Panc1 (cell line): ENCODE measurements at regions not wholly inside any gene's neighbourhood (a gene's known extent, or its start where the extent isn't known, plus 50 kb on each side); places are given as distances from the start of the nearest gene placed in this dataset.

Experiments
- ATAC-seq: fragments of 200-7000 bp; cut with Tn5 transposase; 2 replicates; pipeline ENCODE4 v1.9.1; 2020; ENCODE audit warnings: mild to moderate bottlenecking, moderate library complexity
- BruUV-seq: library from RNA; stranded (reverse); fragments of 400-500 nt; replicated peaks from 2 replicates; lab custom pipeline; 2021; lab: Mats Ljungman, UMichigan
- CTCF ChIA-PET: fragments of 300-600 bp; sonication (Branson Sonifier 250); formaldehyde crosslinking; loops from one replicate; lab custom pipeline; 2022; ENCODE audit warnings: antibody characterized with exemption; lab: Charles Lee
- POLR2A ChIA-PET: fragments of 300-600 bp; sonication (Branson Sonifier 250); formaldehyde crosslinking; loops from one replicate; lab custom pipeline; 2022; ENCODE audit warnings: antibody characterized with exemption; lab: Charles Lee
- DNase-seq: peaks from one replicate; pipeline ENCODE4 v3.0.0-alpha.2; 2010; ENCODE audit warnings: low read depth, low spot score
- H3K27ac ChIP-seq: 2 replicates; pipeline ENCODE4 v1.5.1; 2011; ENCODE audit warnings: mild to moderate bottlenecking, low read length, inconsistent platforms
- H3K27me3 ChIP-seq: fragments of 200-500 bp; sonication (Bioruptor generic); 2 replicates; pipeline ENCODE4 v1.6.0; 2014; ENCODE audit warnings: low read length, inconsistent platforms; ENCODE audit not compliant: control insufficient read depth, insufficient read depth
- H3K36me3 ChIP-seq: fragments of 200-500 bp; sonication (Bioruptor generic); 2 replicates; pipeline ENCODE4 v1.5.1; 2014; ENCODE audit warnings: inconsistent platforms, mild to moderate bottlenecking, low read length, moderate library complexity; ENCODE audit not compliant: control insufficient read depth, insufficient read depth
- H3K4me1 ChIP-seq: 2 replicates; pipeline ENCODE4 v1.5.1; 2011; ENCODE audit warnings: inconsistent platforms, mild to moderate bottlenecking, low read length, moderate library complexity; ENCODE audit not compliant: control insufficient read depth, insufficient read depth
- H3K4me3 ChIP-seq, 2 experiments: 2 replicates each; pipeline ENCODE4 v1.5.1; 2011 to 2012; ENCODE audit warnings: low read depth in 2 of 2, low read length in 2 of 2, mild to moderate bottlenecking in 2 of 2, inconsistent platforms in 1 of 2, moderate library complexity in 1 of 2
- H3K9me3 ChIP-seq: fragments of 200-500 bp; sonication (Bioruptor generic); 2 replicates; pipeline ENCODE4 v1.5.1; 2014; ENCODE audit warnings: low read depth, mild to moderate bottlenecking, inconsistent platforms, low read length, moderate library complexity; ENCODE audit not compliant: control insufficient read depth, insufficient read depth
- POLR2AphosphoS5 ChIP-seq: IDR thresholded peaks from 2 replicates; pipeline ENCODE4 v1.6.1; 2012; ENCODE audit warnings: mild to moderate bottlenecking, low read depth, low read length, moderate library complexity
- SIN3A ChIP-seq: IDR thresholded peaks from 2 replicates; pipeline ENCODE4 v1.6.1; 2012; ENCODE audit warnings: low read depth, mild to moderate bottlenecking, low read length, moderate library complexity, borderline replicate concordance; ENCODE audit not compliant: insufficient read depth
- TCF7L2 ChIP-seq: IDR thresholded peaks from 2 replicates; pipeline ENCODE4 v1.6.1; 2011; ENCODE audit warnings: mild to moderate bottlenecking, low read depth, low read length, inconsistent platforms
- in situ Hi-C: cut with HindIII; loops from 2 replicates; pipeline ENCODE4 v1.10.0; 2016; ENCODE audit warnings: low sequenced_read_pairs, low pct_unique_long_range_greater_than_20kb
- intact Hi-C: fragments of 100-400 bp; cut with micrococcal nuclease; formaldehyde crosslinking; loops from one replicate; pipeline ENCODE4 v1.10.0; 2022; ENCODE audit not compliant: unreplicated experiment
- TF ChIP-seq, protein P1 (sequence below): fragments of 450-650 bp; IDR thresholded peaks from 2 replicates; pipeline ENCODE4 v1.5.1; 2017; ENCODE audit warnings: mild to moderate bottlenecking
- TF ChIP-seq, protein P2 (sequence below), 2 experiments: IDR thresholded peaks; 2 replicates each; pipeline ENCODE4 v1.6.1; 2011 to 2012; ENCODE audit warnings: low read depth in 2 of 2, control low read depth in 1 of 2, low read length in 1 of 2, mild to moderate bottlenecking in 1 of 2, moderate library complexity in 1 of 2; ENCODE audit not compliant: insufficient read depth in 1 of 2

DNA sequence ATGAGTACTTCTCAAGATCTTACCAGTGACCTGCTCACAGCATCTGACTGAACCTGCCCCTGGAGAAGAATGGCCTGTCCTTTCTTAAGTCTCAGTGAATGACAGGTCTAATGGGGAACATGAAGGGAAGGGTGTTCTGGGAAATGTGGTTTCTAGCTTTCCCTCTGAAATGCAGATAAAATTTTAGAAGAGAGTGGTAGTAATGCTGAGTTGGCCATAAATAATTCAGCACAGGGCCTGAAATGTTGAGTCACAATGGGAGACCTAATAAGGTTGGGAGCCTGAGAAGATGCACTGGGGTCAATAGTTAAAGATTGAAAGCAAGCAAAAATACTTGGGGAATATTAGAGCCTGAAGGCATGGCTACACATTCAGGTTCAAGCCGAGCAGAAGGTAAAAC lies 214.9 kb upstream of the ARHGAP24 start:
- ChIA-PET CTCF (no interaction called here), POLR2A (no interaction called here)
- in situ Hi-C loops = no loop called here
- no peaks in the 10 kb centered on the region for H3K27me3 ChIP-seq
- H3K36me3 ChIP-seq = no peaks in the 10 kb centered on the region
- ATAC-seq (no peak), DNase-seq (no peak)
- no peak overlapping the region for H3K4me3 ChIP-seq
- TF ChIP-seq, protein P1, sequence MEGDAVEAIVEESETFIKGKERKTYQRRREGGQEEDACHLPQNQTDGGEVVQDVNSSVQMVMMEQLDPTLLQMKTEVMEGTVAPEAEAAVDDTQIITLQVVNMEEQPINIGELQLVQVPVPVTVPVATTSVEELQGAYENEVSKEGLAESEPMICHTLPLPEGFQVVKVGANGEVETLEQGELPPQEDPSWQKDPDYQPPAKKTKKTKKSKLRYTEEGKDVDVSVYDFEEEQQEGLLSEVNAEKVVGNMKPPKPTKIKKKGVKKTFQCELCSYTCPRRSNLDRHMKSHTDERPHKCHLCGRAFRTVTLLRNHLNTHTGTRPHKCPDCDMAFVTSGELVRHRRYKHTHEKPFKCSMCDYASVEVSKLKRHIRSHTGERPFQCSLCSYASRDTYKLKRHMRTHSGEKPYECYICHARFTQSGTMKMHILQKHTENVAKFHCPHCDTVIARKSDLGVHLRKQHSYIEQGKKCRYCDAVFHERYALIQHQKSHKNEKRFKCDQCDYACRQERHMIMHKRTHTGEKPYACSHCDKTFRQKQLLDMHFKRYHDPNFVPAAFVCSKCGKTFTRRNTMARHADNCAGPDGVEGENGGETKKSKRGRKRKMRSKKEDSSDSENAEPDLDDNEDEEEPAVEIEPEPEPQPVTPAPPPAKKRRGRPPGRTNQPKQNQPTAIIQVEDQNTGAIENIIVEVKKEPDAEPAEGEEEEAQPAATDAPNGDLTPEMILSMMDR = no peak
- TF ChIP-seq, protein P2, sequence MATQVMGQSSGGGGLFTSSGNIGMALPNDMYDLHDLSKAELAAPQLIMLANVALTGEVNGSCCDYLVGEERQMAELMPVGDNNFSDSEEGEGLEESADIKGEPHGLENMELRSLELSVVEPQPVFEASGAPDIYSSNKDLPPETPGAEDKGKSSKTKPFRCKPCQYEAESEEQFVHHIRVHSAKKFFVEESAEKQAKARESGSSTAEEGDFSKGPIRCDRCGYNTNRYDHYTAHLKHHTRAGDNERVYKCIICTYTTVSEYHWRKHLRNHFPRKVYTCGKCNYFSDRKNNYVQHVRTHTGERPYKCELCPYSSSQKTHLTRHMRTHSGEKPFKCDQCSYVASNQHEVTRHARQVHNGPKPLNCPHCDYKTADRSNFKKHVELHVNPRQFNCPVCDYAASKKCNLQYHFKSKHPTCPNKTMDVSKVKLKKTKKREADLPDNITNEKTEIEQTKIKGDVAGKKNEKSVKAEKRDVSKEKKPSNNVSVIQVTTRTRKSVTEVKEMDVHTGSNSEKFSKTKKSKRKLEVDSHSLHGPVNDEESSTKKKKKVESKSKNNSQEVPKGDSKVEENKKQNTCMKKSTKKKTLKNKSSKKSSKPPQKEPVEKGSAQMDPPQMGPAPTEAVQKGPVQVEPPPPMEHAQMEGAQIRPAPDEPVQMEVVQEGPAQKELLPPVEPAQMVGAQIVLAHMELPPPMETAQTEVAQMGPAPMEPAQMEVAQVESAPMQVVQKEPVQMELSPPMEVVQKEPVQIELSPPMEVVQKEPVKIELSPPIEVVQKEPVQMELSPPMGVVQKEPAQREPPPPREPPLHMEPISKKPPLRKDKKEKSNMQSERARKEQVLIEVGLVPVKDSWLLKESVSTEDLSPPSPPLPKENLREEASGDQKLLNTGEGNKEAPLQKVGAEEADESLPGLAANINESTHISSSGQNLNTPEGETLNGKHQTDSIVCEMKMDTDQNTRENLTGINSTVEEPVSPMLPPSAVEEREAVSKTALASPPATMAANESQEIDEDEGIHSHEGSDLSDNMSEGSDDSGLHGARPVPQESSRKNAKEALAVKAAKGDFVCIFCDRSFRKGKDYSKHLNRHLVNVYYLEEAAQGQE (IDR thresholded peaks at IDR 0.05; ENCODE audit: insufficient read depth in 1 of 2, low read depth in 2 of 2, low read length in 1 of 2) = no peak
- TF ChIP-seq SIN3A = no peak
- TF ChIP-seq TCF7L2 = no peak
- TF ChIP-seq POLR2AphosphoS5 = no peak
- H3K4me1 ChIP-seq = no peaks in the 10 kb centered on the region
- BruUV-seq = no TSS peak
- intact Hi-C loops = no loop called here
- H3K27ac ChIP-seq = no peak overlapping the region
- H3K9me3 ChIP-seq = no peaks in the 10 kb centered on the region

DNA sequence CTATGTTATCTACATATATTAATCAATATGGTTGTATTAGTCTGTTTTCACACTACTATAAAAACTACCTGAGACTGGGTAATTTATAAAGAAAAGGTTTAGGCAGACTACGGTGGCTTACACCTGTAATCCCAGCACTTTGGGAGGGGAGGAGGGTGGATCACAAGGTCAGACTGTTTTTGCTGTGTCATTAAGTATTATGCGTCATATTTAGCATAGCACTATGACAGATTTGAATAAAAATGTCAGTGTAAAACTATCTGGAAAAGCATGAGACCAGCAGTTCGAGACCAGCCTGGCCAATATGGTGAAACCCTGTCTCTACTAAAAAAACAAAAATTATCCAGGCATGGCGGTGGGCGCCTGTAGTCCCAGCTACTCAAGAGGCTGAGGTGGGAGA lies 209.7 kb upstream of the ARHGAP24 start:
- TF ChIP-seq SIN3A (no peak), TCF7L2 (no peak), POLR2AphosphoS5 (no peak)
- TF ChIP-seq, protein P2 (IDR thresholded peaks at IDR 0.05; ENCODE audit: insufficient read depth in 1 of 2, low read depth in 2 of 2, low read length in 1 of 2) = no peak
- TF ChIP-seq, protein P1 = no peak

More for the DNA sequence above, 209.7 kb upstream of the ARHGAP24 start:
- ATAC-seq (no peak), DNase-seq (no peak)
- H3K27me3 ChIP-seq = no peaks in the 10 kb centered on the region
- POLR2A ChIA-PET = no interaction called here
- no peaks in the 10 kb centered on the region for H3K4me1 ChIP-seq
- no TSS peak for BruUV-seq
- H3K27ac ChIP-seq = no peak overlapping the region
- CTCF ChIA-PET = no interaction called here
- no peak overlapping the region for H3K4me3 ChIP-seq
- intact Hi-C loops = no loop called here
- H3K9me3 ChIP-seq = no peaks in the 10 kb centered on the region
- in situ Hi-C loops = no loop called here
- H3K36me3 ChIP-seq = no peaks in the 10 kb centered on the region
